Fibroblast of skin of left quadriceps (primary cell): ENCODE measurements at regions not wholly inside any gene's neighbourhood (a gene's known extent, or its start where the extent isn't known, plus 50 kb on each side); places are given as distances from the start of the nearest gene placed in this dataset.

Source experiments
- DNase-seq, 2 experiments: peaks; one replicate each; pipeline ENCODE4 v3.0.0-alpha.2; 2013; ENCODE audit warnings: low read depth in 2 of 2

GRCh38 chr2:129904532-129905446, 74.7 kb upstream of the RAB6C start:
- DNase-seq: no peak

DNA sequence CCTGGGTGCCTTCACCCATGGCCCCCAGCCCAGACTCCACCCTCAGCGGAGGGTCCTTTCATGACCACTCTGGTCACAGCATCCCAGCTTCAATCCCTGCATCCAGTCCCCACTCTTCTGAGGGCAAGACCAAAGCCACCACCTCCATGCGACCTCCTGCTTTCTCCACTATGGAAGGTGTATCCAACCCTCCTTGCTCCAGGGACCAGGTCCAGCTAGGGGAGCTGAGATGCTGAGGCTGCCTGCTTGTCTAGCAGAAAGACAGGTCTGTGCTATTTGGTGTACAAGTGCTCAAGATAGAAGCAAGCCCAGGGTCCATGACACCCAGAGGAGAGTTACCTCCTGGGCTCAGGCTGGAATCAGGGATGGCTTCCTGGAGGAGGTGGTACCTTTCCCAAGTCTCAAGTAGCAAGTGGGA, 73.8 kb upstream of the RAB6C start:
- DNase-seq: no peak

DNA sequence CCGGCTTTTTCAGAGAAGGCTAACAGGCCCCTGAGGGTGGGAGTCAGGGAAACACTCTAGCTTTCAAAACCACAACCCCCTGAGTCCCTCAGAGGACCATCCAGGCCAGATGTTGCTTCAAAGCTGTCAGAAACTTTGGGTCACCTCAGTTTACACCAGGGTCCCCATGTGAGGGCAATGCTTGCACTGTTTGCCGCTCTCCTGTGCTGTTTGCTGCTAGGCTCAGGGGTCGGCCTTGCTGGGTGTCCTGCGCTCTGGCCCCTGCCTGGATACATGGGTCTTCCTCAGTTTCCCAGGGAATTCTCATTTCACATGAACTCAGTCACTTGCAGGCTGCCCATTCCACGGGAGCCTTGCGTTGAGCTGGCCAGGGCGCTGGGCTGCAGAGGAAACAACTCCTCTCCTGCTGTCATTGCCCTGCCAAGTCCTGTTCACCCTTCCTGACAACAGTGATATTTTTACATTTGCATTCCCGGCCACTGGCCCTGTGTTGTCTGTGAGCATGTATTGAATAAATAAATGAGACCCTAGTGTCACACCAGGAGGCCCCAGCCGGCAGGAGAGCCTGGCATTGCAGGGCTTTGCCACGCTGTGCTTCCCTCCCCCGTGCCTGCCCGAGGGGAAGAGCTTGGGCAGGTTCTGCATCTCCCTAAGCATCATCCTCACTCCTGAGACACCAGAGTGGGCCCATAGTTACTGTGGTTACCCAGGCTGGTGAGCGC, 73.2 kb upstream of the RAB6C start:
- DNase-seq: no peak

- DNase-seq: no peak
Measured at GRCh38 chr2:129906861-129907235, 72.6 kb upstream of the RAB6C start.

- DNase-seq: no peak
Measured at GRCh38 chr2:129907256-129907998, 72.0 kb upstream of the RAB6C start.

DNA sequence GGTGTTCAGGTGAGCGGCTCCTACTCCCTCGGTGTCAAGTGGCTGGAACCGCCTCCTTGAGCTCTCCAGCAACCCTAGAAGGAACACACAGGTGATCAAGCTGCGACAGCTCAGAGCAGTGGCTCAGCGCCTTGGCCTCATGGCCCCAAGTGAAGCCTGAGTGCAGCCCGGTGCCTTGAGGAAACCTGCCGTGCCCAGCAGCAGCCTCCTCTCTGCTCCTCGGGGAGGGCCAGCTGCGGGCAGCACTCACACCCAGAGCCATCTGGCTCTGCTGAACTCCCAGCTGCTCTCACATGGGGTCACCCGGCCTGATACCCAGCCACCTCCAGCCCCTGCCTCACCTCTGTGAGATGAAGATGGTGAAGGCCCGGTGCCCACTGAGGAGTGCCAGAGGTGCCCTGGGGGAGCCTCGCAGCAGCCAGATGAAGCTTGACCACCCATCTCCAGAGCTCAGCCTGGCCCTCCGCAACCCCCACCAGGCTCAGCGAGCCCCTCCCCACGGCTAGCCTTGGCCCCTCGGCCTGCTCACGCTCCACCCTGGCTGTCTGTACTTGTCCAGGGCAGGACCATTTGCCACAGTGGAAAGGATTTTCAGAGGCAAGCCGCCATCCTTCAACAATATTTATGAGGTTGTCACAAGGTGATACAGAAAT, 70.6 kb upstream of the RAB6C start:
- DNase-seq: no peak

DNA sequence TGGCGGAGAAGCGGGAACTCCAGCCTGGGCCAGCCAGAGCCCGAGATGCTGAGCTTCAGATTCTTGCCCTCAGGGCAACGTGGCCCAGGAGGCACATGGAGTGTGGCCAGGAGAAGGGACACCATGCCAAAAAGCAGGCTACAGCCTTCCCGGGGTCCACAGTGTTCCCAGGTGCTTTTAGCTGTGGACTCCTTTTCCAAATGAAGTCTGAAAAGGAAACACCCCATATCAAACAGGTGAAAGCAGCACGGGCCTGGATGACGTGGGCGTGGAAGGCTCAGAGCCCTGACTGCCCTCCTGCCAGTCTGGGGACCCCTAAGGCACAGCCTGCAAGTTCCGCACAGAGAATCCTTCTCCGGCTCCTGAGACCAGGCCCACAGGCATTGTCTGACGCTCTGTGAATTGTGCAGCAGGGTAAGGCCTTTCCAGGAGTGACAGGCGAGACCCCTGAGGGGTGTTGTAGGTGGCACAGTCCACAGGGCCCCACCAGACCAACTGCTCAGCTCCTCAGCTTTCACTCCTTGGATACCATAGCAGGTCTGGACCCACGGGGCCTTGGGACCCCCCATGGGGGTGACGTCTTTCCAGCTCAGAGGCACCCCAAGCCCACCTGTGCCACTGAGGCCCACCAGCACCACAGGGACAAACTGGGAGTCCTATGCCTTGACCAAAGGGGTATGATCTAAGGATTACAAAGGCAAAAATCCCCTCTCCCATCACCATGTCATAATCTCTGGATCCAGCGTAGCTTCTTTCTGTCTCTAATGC, 69.6 kb upstream of the RAB6C start:
- DNase-seq: no peak

- no peak for DNase-seq
Measured at GRCh38 chr2:129910446-129911362, 68.8 kb upstream of the RAB6C start.

- DNase-seq: no peak
Measured at GRCh38 chr2:129911363-129912065, 68.0 kb upstream of the RAB6C start.

DNA sequence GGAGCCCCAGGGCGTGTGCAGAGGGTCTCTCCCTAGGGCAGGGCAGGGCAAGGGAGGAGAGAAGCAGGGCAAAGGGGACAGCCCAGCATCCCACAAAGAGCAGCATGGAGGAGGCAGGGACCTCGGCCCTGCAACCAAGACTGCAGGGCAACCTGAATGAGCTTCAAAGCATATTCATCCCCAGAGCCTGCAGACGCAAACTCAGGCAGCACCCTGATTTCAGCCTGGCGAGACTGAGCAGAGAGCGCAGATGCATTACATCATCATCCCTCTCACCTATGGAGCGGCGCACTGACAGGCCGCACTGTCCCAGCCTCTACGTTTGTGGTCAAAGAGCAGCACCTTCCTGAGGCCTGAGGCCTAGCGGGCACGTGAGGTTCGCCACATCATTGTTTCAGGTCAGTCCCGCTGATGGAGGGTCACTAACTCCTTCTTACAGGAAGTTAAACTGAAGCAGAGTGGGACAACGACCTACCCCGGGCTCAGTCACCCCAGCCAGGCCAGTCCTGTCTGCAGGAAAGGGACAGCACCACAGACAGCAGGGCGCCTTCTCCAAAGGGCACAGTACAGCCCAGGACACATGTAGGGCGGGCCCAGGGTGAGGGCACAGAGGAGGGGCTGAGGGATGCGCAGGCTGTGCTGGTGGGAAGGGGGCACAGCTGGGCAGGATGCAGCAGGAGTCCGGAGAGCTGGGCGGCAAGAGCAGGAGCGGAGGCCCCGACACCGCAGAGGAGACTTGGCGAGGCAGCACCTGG, 67.2 kb upstream of the RAB6C start:
- DNase-seq: no peak

DNA sequence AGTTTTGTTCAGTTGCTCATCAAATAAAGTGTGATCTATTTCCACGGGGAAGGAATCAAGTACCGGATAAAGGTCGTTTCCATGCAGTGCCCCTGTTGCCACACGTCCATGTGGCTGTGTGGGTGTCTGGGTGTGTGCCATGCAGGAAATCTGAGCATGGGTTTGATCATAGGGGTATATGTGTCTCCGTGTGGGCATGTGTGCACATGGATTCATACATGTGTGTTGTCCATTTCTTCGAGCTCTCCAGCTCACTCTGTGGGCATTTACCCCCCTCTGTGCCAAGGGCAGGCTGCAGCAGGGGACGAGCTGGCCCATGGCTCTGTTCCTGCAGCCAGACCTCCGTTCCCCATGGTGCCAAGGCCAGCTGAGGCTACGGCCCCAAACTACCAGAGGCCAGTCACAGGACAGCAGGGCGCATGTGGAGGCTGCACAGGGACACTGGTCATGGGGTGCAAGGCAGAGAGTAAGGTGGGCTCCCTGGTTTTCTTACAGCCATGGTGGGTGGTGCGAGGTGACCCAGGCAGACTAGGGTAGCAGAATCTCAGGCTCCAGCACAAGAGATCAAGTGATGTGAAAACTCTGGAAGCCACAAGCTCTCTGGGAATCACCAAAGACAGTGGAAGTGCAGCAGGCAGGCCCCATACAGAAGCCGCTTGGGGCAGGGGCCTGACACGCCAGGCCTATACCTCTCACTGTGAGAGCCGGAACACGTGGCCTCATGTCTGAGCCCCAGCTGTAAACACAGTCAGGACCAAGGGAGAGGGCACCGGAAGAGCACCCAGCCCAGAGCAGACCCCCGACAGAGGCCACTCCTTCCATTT, 66.4 kb upstream of the RAB6C start:
- DNase-seq: no peak

DNA sequence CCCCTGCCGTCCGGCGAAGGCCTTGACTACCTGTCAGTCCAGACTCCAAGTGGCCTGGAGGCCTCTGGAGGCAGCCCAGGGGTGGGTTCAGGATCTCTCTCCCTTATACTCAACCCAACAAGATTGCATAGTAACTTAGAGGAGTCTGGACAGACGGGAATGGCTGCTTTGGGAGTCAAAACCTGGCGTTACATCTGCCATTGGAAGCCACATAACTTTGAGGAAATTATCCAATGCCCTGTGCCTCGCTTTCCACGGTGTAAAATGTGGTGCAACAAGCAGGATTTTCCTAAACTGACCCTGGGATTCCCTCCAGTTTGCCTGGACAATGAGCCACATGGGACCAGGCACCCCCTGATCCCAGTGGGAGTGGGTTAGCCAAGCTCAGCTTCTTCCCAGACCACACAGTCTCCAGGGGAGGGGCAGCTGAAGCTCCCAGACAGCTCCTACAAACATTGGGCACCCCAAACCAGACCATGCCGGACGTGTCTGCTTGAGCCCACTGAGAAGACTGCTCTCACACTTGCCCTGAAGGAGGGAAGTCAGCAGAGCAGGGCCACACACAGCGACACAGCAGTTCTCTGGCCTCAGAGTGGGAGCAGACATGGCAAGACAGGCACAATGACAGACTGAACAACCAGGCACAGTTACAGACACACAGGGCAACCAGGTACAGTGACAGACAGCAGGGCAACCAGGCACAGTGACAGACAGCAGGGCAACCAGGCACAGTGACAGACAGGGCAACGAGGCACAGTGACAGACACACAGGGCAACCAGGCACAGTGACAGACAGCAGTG, 65.6 kb upstream of the RAB6C start:
- DNase-seq: no peak

DNA sequence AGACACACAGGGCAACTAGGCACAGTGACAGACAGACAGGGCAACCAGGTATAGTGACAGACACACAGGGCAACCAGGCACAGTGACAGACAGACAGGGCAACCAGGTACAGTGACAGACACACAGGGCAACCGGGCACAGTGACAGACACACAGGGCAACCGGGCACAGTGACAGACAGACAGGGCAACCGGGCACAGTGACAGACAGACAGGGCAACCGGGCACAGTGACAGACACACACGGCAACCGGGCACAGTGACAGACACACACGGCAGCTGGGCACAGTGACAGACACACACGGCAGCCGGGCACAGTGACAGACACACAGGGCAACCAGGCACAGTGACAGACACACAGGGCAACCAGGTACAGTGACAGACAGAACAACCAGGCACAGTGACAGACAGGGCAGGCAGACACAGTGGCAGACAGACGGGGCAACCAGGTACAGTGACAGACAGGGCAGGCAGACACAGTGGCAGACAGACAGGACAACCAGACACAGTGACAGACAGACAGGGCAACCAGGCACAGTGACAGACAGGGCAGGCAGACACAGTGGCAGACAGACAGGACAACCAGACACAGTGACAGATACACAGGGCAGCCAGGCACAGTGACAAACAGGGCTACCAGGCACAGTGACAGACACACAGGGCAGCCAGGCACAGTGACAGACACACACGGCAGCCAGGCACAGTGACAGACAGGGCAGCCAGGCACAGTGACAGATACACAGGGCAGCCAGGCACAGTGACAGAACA, 64.7 kb upstream of the RAB6C start:
- no peak for DNase-seq

- DNase-seq: no peak
Measured at GRCh38 chr2:129915303-129915840, 64.1 kb upstream of the RAB6C start.

DNA sequence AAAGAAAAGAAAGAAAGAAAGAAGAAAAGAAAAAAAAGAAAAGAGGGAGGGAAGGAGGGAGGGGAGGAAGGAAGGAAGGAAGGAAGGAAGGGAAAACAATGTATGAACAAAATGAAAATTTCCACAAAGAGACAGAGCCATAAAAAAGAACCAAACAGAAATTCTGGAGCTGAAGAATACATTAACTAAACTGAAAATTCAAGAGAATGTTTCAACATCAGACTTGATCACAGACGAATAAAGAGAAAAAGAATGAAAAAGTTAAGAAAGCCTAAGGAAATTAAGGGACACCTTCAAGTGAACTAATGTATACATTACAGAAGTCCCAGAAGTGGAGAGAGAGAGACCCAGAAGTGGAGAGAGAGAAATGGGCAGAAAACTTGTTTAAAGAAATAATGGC, 60.9 kb upstream of the RAB6C start:
- DNase-seq: no peak
